HG03558 (cell line): ENCODE measurements at regions not wholly inside any gene's neighbourhood (a gene's known extent, or its start where the extent isn't known, plus 50 kb on each side); places are given as distances from the start of the nearest gene placed in this dataset.
A peak's percentile ranks its signal among the peaks of the same experiment; 100 is the strongest.
"Not testable (repeated sequence)": the region's sequence is repeated elsewhere in the genome, so short reads cannot be mapped to it uniquely, and the experiment has no call there.

Experiments
- ATAC-seq: cut with Tn5 transposase; IDR thresholded peaks from one replicate; pipeline ENCODE4 v1.9.1; 2021; ENCODE audit warnings: moderate number of reproducible peaks; ENCODE audit not compliant: unreplicated experiment; ENCODE audit errors: extremely low read depth

GRCh38 chr10:27391325-27391724 is 112.8 kb upstream of the RAB18 start:
- ATAC-seq: no peak

- no peak for ATAC-seq
Observed at GRCh38 chr10:27390681-27391080, 113.4 kb upstream of the RAB18 start.

- ATAC-seq: no peak
Observed at GRCh38 chr10:27388761-27389399, 115.2 kb upstream of the RAB18 start.

- no peak for ATAC-seq
Observed at GRCh38 chr10:27383595-27384542, 120.2 kb upstream of the RAB18 start.

GRCh38 chr10:27382176-27382575 is 121.9 kb upstream of the RAB18 start:
- no peak for ATAC-seq

- ATAC-seq: no peak
Observed at GRCh38 chr10:27380929-27381358, 123.2 kb upstream of the RAB18 start.

GRCh38 chr10:27379041-27379440 is 125.1 kb upstream of the RAB18 start:
- ATAC-seq: not testable (repeated sequence)

- ATAC-seq: no peak
Observed at GRCh38 chr10:27373566-27374160, 130.4 kb upstream of the RAB18 start.

GRCh38 chr10:27372095-27372494 is 131.5 kb upstream of the ACBD5 start:
- no peak for ATAC-seq

- ATAC-seq: not testable (repeated sequence)
Observed at GRCh38 chr10:27371375-27371774, 130.8 kb upstream of the ACBD5 start.

GRCh38 chr10:27369880-27370279 is 129.3 kb upstream of the ACBD5 start:
- no peak for ATAC-seq

GRCh38 chr10:27368706-27369105 is 128.1 kb upstream of the ACBD5 start:
- ATAC-seq: no peak

GRCh38 chr10:27366769-27367168 is 126.2 kb upstream of the ACBD5 start:
- ATAC-seq: peak; percentile 63

- ATAC-seq: no peak
Observed at GRCh38 chr10:27364028-27364427, 123.4 kb upstream of the ACBD5 start.

- peak; percentile 89 for ATAC-seq
Observed at GRCh38 chr10:27360581-27361172, 120.1 kb upstream of the ACBD5 start.

GRCh38 chr10:27359792-27360355 is 119.3 kb upstream of the ACBD5 start:
- ATAC-seq: no peak

- ATAC-seq: no peak
Observed at GRCh38 chr10:27356738-27357137, 116.1 kb upstream of the ACBD5 start.

GRCh38 chr10:27355918-27356573 is 115.4 kb upstream of the ACBD5 start:
- ATAC-seq: no peak

GRCh38 chr10:27354643-27355270 is 114.2 kb upstream of the ACBD5 start:
- ATAC-seq: peak; percentile 93
